CD14-positive monocyte (primary cell): ENCODE measurements at regions not wholly inside any gene's neighbourhood (a gene's known extent, or its start where the extent isn't known, plus 50 kb on each side); places are given as distances from the start of the nearest gene placed in this dataset.

Source experiments
- DNase-seq, 3 donors: peaks; one replicate each; pipeline ENCODE4 v3.0.0-alpha.2; 2011 to 2022
- H2AFZ ChIP-seq: 2 replicates; pipeline ENCODE4 v1.6.0; 2012; ENCODE audit warnings: mild to moderate bottlenecking, low read depth, low read length, inconsistent platforms; ENCODE audit not compliant: insufficient read depth, poor library complexity, severe bottlenecking
- H3K27ac ChIP-seq, 2 donors: 1 replicate in 1 of 2; 2 replicates in 1 of 2; pipeline ENCODE4 v1.5.1; 2012 to 2013; ENCODE audit warnings: low read length in 2 of 2, control low read depth in 1 of 2, inconsistent platforms in 1 of 2, low read depth in 1 of 2, mild to moderate bottlenecking in 1 of 2
- H3K27me3 ChIP-seq, 2 donors: one replicate each; pipeline versions ENCODE4 v1.6.0 to v1.6.1; 2011 to 2013; ENCODE audit warnings: low read length in 2 of 2; ENCODE audit not compliant: control insufficient read depth in 2 of 2, insufficient read depth in 2 of 2
- H3K36me3 ChIP-seq, 2 donors: replicated peaks in 1 of 2; 1 replicate in 1 of 2; 2 replicates in 1 of 2; pipeline versions ENCODE4 v1.5.1 to v1.6.1; 2012 to 2013; ENCODE audit warnings: low read length in 2 of 2, control low read depth in 1 of 2, inconsistent platforms in 1 of 2, mild to moderate bottlenecking in 1 of 2; ENCODE audit not compliant: insufficient read depth in 2 of 2, control insufficient read depth in 1 of 2
- H3K4me1 ChIP-seq, 2 donors: 1 replicate in 1 of 2; 2 replicates in 1 of 2; pipeline versions ENCODE4 v1.5.1 to v1.6.1; 2012 to 2013; ENCODE audit warnings: low read length in 2 of 2, control low read depth in 1 of 2, inconsistent platforms in 1 of 2, mild to moderate bottlenecking in 1 of 2, moderate library complexity in 1 of 2; ENCODE audit not compliant: insufficient read depth in 2 of 2, control insufficient read depth in 1 of 2
- H3K4me2 ChIP-seq: replicated peaks from 2 replicates; pipeline ENCODE3; 2012; ENCODE audit warnings: low read length, moderate library complexity, mild to moderate bottlenecking; ENCODE audit not compliant: poor library complexity, severe bottlenecking; ENCODE audit errors: extremely low read depth
- H3K4me3 ChIP-seq, 3 experiments: fragments of 200-600 bp in 1 of 3; sonication (generic) in 1 of 3; replicated peaks in 1 of 3; 1 replicate in 2 of 3; 2 replicates in 1 of 3; pipeline ENCODE4 v1.5.1; 2011 to 2013; ENCODE audit warnings: low read length in 3 of 3, mild to moderate bottlenecking in 3 of 3, control low read depth in 2 of 3, low read depth in 2 of 3, inconsistent platforms in 1 of 3, moderate library complexity in 1 of 3
- H3K79me2 ChIP-seq: 2 replicates; pipeline ENCODE4 v1.6.0; 2012; ENCODE audit warnings: mild to moderate bottlenecking, control low read depth, inconsistent platforms, low read length, moderate library complexity; ENCODE audit not compliant: insufficient read depth
- H3K9ac ChIP-seq: 2 replicates; pipeline ENCODE4 v1.6.0; 2017; ENCODE audit warnings: low read length, mild to moderate bottlenecking; ENCODE audit not compliant: insufficient read depth, poor library complexity, severe bottlenecking
- H3K9me3 ChIP-seq, 2 donors: replicated peaks in 1 of 2; 1 replicate in 1 of 2; 2 replicates in 1 of 2; pipeline versions ENCODE4 v1.5.1 to v1.6.1; 2012 to 2013; ENCODE audit warnings: low read length in 2 of 2, control low read depth in 1 of 2; ENCODE audit not compliant: control insufficient read depth in 1 of 2, insufficient read depth in 1 of 2
- H4K20me1 ChIP-seq: 2 replicates; pipeline ENCODE4 v1.6.0; 2012; ENCODE audit warnings: mild to moderate bottlenecking, low read length, control low read depth, moderate library complexity; ENCODE audit not compliant: insufficient read depth
- H3K27ac Mint-ChIP-seq, 7 donors: one replicate each; pipeline ENCODE4 v1.8.0; 2020; ENCODE audit warnings: mild to moderate bottlenecking in 7 of 7, mixed read lengths in 7 of 7, moderate library complexity in 6 of 7, inconsistent platforms in 2 of 7
- H3K27me3 Mint-ChIP-seq, 3 donors: one replicate each; pipeline ENCODE4 v1.8.0; 2021 to 2022; ENCODE audit warnings: low read depth in 3 of 3, mild to moderate bottlenecking in 3 of 3, mixed read lengths in 3 of 3, moderate library complexity in 3 of 3, inconsistent platforms in 1 of 3
- H3K36me3 Mint-ChIP-seq, 2 donors: one replicate each; pipeline ENCODE4 v1.8.0; 2020; ENCODE audit warnings: mixed read lengths in 2 of 2, inconsistent platforms in 1 of 2, mild to moderate bottlenecking in 1 of 2
- H3K4me1 Mint-ChIP-seq: one replicate; pipeline ENCODE4 v1.8.0; 2020; ENCODE audit warnings: mild to moderate bottlenecking, mixed read lengths
- H3K4me3 Mint-ChIP-seq, 2 donors: one replicate each; pipeline ENCODE4 v1.8.0; 2020; ENCODE audit warnings: mild to moderate bottlenecking in 2 of 2, mixed read lengths in 2 of 2, moderate library complexity in 1 of 2
- H3K9me3 Mint-ChIP-seq, 7 donors: one replicate each; pipeline ENCODE4 v1.8.0; 2020 to 2022; ENCODE audit warnings: mixed read lengths in 7 of 7, mild to moderate bottlenecking in 6 of 7, moderate library complexity in 6 of 7, inconsistent platforms in 2 of 7
- CTCF ChIP-seq: fragments of 200-600 bp; IDR thresholded peaks from one replicate; pipeline ENCODE4 v1.8.0; 2022; ENCODE audit warnings: antibody characterized with exemption, mild to moderate bottlenecking
- WGBS: methylation state at CpG from one replicate; pipeline ENCODE4 v1.1.5; 2013; ENCODE audit warnings: missing lambda C conversion rate; ENCODE audit not compliant: insufficient coverage; 5-methylcytosine and 5-hydroxymethylcytosine counted together
- intact Hi-C, 2 donors: fragments of 100-400 bp; cut with micrococcal nuclease; formaldehyde crosslinking; loops; one replicate each; pipeline versions ENCODE4 v1.15.0 to v1.15.1; 2023

GRCh38 chr9:29974197-29974596 lies 2400.9 kb upstream of the C9orf72 start:
- Histone ChIP-seq H3K4me3 (no peak overlapping the region), H3K79me2 (no peaks in the 10 kb centered on the region), H3K27me3 (no peaks in the 10 kb centered on the region), H3K4me2 (no peak overlapping the region), H3K9me3 (peaks cover 0 to 7% of the 10 kb centered on the region in 2 donors), H4K20me1 (no peaks in the 10 kb centered on the region), H3K36me3 (no peaks in the 10 kb centered on the region), H3K4me1 (no peaks in the 10 kb centered on the region), H2AFZ (no peak overlapping the region), H3K9ac (no peak overlapping the region), H3K27ac (no peak overlapping the region)
- TF ChIP-seq CTCF: no peak
- no CpG with 5 or more reads among the region's 1 CpG for WGBS
- Mint-ChIP-seq H3K27ac (no peak overlapping the region), H3K4me1 (no peaks in the 10 kb centered on the region), H3K9me3 (peaks cover 0 to 4% (median 0%) of the 10 kb centered on the region in 7 donors), H3K36me3 (no peaks in the 10 kb centered on the region), H3K27me3 (no peaks in the 10 kb centered on the region), H3K4me3 (no peak overlapping the region)
- intact Hi-C loops: no loop called here
- DNase-seq: no peak

GRCh38 chr9:29976981-29977380 lies 2403.7 kb upstream of the C9orf72 start:
- no peak overlapping the region for H3K9ac ChIP-seq
- H3K4me3 ChIP-seq: no peak overlapping the region
- no peak for DNase-seq
- H2AFZ ChIP-seq: no peak overlapping the region
- H3K9me3 ChIP-seq: no peaks in the 10 kb centered on the region
- H3K27ac ChIP-seq: no peak overlapping the region
- no peak overlapping the region for H3K27ac Mint-ChIP-seq
- no peaks in the 10 kb centered on the region for H3K79me2 ChIP-seq
- 100% methylated on average over 3 of the region's 4 CpGs for WGBS
- H3K9me3 Mint-ChIP-seq: no peaks in the 10 kb centered on the region
- H3K4me1 Mint-ChIP-seq: no peaks in the 10 kb centered on the region
- H3K27me3 ChIP-seq: no peaks in the 10 kb centered on the region
- TF ChIP-seq CTCF: no peak
- H3K4me3 Mint-ChIP-seq: no peak overlapping the region
- no peaks in the 10 kb centered on the region for H3K4me1 ChIP-seq
- no peaks in the 10 kb centered on the region for H3K27me3 Mint-ChIP-seq
- no peaks in the 10 kb centered on the region for H3K36me3 ChIP-seq
- intact Hi-C loops: no loop called here
- no peaks in the 10 kb centered on the region for H3K36me3 Mint-ChIP-seq
- H3K4me2 ChIP-seq: no peak overlapping the region
- H4K20me1 ChIP-seq: no peaks in the 10 kb centered on the region
